NCI-H2227 (cell line): ENCODE measurements at regions not wholly inside any gene's neighbourhood (a gene's known extent, or its start where the extent isn't known, plus 50 kb on each side); places are given as distances from the start of the nearest gene placed in this dataset.

Source experiments
- DNase-seq: peaks from one replicate; lab custom pipeline; 2025; ENCODE audit not compliant: unreplicated experiment; lab: John Stamatoyannopoulos, UW

DNA sequence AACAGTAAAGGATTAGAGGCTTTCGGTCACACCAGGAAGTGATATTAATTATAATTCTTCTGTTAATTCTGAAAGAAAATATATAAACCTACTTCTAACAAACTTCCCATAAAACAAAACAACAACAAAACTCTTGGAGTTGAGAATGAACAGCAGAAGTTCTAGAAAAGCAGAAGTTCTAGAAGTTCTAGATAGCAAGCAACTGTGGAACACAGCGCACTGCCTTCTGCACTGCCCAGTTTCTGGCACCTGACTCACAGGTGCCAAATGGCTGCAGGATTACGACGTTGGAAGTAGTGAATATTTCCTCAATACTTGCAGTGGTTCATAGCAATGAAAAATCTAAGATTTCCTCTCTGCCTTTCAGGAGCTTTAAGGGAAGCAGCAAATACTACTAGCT is 132.2 kb downstream of the OR13A1 start:
- no peak for DNase-seq

DNA sequence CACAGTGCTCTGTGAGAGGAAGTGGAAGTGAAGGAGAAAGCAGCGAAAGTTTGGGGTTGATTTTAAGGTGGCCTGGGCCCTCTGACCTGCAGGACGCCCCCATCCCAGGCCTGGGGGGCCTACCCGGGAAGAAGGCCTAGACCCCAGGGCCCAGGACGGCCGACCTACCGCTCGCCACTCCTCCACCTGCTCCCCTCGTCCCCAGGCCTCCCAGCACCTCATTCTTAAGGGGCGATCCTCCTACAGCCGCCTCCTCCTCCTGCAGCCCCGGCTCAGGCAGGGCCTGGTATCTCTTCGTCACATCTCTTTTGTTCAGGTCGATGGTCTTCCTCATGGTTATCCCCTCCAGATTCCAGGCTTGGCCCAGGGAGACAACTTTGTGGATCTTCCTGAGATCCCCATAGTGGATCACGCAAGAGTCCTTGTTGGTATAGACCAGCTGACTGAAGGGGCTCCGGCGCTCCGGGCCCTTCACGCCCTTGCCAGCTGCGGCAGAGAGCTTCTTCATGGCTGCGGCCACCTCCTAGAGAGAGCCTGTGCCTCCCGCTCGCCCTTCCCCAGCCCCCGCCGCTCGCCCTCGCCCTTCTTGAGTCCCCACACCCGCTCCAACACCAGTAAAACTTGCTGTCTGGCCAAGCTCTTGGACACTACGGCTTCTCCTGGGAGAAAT is 117.5 kb downstream of the OR13A1 start:
- no peak for DNase-seq

DNA sequence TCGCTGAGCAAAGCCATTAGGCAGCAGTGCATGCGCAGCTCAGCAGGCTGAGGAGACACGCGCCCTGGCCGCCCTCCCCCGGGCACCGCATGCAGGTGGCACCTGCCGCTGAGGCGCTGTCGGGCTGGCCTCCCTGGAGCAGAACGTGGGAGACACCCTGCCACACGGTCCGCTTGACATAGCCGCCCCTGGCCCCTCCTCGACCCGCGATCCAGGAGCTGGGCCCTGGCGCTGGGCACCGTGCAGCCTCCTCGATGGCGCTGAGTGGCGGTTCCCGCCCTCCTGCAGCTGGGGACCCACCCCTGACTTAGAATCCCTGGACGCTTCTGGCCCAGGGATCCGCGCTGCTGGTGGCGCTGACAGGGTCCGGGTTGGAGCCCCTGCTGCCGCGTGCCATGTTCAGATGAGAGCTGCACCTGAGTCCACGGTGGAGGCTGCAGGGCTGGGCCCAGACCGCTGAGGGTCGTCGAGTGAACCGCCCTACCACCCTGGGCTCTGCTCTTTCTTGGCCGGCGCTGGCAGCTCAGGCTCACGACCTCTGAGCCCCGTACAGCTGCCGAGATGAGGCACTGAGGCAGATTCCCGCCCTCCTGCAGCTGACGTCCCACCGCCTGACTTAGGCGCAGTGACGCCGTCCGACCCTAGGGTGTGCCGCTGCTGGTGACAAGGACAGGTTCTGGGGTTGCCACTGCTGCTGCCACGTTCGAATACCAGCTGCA is 116.8 kb downstream of the OR13A1 start:
- DNase-seq = no peak

DNA sequence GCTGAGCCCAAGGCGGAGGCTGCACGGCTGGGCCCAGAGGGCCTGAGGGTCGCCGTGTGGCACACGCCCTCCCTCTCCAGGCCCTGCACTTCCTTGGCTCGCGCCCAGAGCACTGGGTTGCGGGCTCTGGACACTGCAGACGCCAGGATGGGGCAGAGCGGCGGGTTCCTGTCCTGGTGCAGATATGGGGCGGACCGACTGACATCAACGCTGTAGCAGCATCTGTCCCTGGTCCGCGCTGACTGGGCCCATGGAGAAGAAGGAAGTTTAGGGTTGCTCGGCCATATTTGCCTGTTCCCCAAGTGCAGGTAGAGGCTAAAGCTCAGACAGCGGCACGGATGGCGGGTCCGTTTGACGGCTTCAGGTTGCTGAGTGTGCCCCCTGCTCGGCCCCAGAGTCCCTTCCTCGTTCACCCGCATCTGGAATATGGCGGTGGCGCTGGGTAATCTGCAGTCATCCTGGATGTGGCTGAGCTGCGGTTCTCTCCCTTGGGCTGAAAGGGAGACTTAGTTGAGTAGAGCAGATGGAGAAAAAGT is 116.1 kb downstream of the OR13A1 start:
- DNase-seq = no peak

DNA sequence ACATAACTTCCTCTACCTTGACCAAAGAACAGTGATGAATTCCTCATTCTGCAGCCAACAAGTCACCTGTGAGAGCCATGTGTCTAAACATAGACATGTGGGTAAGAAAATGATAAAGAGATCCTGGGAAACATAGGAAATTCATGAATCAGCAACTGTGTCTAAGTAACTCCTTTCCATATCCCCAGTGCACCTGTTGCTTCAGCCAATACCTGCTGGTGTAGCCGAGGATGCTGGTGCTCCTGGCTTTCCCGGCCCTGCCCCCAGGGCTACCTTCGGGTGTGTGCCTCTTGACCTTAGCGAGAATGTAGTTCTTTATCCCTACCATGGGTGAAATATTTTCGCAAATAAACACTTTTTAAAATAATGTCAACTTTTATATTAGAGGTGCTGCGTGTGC is 114.1 kb downstream of the OR13A1 start:
- DNase-seq = no peak

DNA sequence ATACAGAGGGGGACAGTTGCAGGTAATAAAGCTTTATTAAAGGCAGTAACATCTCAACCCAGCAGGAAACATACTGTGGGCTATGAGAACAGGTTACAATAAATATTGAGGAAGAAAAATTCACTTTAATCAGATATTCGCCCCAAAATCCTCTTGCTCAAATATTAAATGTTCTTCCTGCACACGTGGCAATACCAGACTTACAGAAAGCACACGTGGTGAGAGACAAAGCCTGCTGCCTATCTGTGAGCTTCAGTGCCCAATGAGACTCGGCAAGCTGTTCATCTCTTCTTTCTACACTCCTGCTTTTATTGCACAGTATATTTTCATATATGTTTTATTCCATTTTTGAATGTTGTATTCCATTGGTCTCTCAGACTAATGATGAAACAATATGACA is 113.2 kb downstream of the OR13A1 start:
- DNase-seq = no peak

DNA sequence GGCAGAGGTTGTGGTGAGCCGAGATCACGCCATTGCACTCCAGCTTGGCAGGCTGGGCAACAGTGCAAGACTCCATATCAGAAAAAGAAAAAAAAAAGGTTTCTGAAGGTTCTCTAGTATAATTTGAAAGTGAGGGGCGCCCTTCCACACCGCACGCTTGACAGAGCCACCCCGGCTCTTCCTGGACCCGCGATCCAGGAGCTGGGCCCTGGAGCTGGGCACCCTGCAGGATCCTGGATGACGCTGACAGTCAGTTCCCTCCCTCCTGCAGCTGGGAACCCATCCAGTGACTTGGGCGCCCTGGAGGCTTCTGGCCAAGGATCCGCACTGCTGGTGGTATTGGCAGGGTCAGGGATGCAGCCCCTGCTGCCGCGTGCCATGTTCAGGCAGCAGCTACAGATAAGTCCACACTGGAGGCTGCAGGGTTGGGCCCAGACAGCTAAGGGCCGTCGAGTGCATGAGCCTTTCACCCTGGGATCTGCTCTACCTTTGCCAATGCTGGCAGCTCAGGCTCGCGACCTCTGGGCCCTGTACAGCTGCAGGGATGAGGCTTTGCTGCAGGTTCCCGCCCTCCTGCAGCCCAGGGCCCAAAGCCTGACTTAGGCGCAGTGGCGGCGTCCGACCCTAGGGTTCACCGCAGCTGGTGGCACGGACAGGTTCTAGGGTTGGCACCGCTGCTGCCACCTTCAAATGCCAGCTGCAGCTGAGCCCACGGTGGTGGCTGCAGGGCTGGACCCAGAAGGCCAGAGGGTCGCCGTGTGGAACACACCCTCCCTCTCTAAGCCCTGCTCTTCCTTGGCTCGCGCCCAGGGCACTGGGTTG is 110.2 kb downstream of the OR13A1 start:
- no peak for DNase-seq

DNA sequence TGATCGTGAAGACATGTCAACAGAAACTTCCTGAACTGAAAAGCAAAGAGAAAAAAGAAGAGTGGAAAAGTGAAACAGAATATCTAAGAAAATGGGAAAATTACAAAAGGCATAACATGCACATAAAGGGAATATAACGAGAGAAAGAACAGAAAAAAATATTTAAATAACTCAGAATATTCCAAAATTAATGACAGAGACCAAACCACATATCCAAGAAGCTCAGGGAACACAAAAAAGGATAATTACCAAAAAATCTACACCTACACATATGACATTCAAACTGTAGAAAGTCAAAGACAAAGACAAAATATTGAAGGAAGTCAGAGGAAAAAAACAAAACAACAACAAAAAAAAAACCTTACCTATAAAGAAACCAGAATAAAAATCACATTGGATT is 105.5 kb downstream of the OR13A1 start:
- DNase-seq = no peak

DNA sequence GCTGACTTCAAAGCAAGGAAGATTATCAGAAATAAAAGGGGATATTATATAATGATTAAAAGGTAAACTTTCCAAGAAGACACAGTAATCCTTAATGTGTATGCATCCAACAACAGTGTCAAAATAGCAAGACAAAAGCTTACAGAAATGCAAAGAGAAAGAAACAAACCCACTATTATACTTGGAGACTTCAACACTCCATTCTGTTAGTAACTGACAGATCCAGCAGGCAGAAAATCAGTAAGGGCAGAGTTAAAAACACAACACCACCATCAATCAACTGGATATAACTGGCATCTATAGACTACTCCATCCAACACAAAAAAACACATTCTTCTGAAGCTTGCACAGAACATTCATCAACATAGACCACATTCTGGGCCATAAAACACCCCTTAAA is 103.8 kb downstream of the OR13A1 start:
- DNase-seq = no peak

DNA sequence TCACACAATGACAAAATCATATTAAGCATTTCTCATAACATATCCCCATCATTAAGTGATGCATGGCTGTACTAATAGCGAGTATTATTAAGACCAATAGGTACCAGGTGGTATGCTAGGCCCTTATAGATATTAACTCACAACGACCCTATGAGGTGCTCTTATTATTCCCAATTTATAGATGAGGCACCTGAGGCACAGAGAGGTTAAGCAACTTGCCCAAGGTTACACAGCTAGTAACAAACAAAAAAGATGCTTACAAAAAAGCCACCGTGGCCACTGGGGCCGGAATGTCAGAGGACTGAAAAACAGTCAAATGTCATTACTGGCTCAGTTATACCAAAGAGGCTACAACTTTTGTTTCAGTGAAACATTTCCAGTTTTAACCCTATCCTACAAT is 96.0 kb downstream of the OR13A1 start:
- DNase-seq = no peak

DNA sequence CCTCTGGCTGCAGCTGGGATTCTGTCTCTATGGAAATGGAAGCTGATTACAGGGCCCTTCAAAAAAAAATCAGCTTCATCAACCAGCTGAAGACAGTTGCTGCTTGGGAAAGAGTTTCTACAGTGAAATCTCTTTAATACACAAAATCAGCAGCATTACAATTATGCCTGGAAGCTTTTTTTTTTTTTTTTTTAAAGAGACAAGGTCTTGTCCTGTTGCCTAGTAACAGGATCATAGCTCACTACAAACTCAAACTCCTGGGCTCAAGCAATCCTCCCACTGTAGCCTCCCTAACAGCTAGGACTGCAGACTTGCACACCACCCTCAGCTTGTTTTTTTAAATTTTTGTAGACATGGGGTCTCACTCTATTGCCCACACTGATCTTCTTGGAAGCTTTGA is 94.5 kb downstream of the OR13A1 start:
- no peak for DNase-seq

DNA sequence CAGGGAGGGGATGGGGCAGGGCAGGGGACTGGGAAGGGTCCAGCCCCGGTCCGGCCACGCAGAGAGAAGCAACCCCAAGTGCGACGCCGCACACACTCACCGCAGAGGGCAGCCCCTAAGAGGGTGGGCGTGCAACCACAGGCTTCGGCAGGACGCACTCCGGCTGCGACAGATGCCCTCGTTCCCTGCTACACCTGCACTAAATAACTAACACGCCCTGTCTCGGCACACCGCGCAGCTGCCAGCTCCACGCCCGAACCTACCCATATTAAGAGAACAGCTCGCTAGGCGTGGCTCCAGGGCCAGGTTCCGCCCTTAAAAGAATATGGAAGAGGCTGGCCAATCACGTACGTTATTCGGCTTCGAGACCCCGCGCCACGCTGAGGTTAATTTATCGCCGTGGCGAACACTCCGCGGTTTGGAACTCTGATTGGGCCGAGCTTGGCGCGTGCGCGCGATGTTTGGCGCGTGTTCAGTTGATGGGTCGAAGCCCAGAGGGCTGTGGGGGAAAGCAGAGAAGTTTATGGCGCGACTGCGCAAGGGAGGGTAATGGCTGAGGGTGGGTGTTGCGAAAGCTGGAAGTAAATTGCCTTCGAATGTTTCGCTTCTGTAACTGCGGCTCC is 91.1 kb downstream of the OR13A1 start:
- peak; percentile 93 for DNase-seq

DNA sequence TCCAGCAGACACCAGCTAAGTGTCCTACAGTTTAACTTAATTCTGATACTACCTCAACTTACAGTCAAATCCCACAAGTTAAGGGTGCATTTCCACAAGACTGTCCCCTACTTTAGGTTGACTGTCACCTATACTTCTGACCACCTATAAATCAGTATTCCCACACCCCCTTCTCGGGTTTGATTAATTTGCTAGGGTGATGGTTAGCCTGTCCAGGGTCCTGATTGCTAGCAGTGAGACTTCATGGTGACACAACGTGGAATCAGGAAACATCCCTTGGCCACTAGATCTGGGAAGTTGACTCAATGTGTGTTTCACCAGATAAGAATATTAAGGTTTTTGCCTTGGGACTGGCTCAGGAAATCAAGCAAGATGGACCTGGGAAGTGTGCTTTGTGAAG is 88.4 kb downstream of the OR13A1 start:
- no peak for DNase-seq

DNA sequence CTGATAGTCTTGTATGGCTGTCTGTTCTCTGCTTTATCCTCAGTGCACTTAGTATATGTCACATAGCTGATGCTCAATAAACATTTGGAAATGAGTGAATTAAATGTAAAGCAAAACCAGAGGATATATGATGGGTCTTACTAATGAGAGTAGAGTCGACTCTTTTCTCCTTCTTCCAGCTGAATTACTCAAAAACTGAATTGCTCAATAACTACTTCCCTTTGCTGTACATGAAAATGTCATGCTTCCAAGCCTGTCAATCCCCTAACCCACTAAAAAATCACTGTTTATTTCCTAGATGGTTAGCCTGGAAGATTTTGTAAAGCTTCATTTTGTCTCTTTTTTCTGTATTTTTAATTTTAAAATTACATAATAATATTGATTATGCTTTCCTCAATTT is 88.0 kb downstream of the OR13A1 start:
- no peak for DNase-seq

DNA sequence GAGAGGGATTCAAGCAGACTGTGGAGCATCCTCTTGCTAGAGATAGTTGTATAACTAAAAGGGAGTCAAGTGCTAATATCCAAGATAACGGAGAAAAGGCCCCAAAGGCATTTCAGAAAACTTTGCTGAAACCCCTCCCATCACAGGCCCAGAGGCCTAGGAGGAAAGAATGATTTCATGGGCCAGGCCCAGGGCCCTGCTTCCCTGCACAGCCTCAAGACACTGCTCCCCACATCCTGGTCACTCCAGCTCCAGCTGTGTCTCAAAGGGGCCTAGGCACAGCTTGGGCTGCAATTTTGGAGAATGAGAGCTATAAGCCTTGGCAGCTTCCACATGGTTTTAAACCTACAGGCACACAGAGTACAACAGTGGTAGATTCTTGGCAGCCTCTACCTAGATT is 85.6 kb downstream of the OR13A1 start:
- DNase-seq = no peak

DNA sequence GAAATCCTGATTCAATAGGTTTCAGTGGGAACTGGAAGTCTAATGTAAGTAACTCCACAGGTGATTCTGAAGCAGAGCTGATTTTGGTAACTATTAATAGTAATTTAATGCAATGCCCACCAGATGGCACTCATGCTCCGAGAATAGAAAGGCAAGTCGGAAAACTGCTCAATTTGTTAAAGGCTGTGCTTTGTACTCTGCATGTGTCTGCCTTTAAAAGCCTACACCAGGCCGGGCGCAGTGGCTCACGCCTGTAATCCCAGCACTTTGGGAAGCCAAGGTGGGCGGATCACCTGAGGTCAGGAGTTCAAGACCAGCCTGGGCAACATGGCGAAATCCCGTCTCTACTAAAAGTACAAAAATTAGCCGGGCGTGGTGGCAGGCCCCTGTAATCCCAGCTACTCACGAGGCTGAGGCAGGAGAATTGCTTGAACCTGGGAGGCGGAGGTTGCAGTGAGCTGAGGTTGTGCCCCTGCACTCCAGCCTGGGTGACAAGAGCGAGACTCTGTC is 80.1 kb downstream of the OR13A1 start:
- peak; percentile 82 for DNase-seq

DNA sequence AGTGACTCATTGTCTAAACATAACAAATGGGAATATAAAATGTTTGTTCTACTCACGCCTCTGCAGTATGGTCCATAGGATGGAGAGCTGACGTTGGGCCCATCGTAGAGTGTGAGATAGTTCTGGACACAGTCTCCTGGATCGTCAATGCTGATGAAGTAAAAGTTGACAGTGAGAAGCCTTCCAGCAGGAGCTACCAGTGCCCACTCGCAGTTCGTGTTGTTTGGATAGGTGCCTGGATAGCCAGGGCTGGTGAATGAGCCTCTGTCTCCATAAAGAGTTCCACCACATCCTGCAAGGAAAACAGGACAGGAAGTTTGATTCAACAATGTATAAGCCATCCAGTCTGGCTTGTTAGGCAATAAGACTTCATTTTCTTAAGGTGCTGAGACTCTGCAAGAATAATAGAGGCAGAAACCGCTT is 79.6 kb downstream of the OR13A1 start:
- no peak for DNase-seq

DNA sequence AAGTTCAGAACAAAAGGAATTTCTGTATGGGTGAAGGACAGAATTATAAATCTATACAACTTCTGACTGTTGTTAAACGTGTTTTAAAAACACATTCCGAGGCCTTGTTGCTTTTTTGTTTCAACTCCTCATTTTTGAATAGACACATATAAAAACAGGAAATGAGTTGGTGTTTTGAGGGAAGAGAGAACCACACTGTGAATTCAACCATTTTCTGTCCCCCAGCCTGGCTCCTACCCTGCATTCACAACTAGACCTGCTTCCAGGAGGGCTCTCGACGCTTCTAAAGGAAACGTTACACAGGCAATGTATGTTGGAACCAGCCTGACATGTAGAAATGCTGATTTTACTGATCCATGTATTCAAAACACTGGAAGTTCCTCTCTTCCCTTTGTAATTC is 76.5 kb downstream of the OR13A1 start:
- DNase-seq = no peak

DNA sequence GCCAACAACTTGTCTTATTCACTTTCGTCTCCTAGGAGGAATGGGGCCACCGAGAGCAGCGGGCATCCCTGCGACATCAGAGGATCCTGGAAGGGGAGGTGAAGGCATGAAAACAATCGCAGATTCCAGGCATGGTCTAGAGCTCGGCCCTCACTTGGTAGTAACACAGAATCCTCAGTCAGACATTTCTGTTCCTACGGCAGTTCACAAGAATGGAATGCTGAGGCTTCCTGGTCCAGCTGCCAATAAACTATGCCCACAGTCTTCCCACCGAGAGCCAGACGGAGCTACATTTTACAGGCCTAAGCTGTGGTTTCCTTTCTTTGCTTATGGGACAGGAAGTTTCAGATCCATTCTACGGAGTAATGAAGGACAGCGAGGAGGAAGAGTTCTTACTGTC is 75.8 kb downstream of the OR13A1 start:
- DNase-seq = no peak

DNA sequence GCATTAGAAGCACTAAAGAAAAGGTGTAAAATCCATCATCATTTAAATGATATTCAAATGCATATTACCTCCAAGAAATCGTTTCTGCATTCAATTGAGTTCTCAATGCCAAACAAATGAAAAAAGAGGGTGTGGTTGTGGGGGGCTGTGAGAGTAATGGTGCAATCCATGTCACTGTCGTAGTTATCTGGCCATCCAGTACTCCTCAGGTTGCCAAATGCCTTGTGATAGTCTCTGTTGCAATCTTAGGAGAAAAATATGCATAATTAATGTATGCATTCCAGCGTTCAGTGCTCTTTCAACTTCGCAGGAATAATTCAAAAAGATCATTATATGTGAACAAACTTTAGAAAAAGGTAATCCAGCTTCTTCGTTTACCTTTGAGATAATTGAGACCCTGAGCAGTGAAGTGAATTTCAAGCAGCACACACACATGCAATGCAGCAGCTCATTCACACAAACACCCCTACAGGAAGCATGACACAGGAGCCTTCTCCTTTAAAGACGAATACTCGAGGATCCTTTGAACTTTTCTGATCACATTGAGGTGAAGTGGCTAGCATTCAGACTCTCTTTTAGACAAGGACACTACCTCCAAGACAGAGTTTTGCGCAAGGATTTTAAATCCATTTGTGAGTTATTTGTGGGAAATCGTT is 73.4 kb downstream of the OR13A1 start:
- no peak for DNase-seq

DNA sequence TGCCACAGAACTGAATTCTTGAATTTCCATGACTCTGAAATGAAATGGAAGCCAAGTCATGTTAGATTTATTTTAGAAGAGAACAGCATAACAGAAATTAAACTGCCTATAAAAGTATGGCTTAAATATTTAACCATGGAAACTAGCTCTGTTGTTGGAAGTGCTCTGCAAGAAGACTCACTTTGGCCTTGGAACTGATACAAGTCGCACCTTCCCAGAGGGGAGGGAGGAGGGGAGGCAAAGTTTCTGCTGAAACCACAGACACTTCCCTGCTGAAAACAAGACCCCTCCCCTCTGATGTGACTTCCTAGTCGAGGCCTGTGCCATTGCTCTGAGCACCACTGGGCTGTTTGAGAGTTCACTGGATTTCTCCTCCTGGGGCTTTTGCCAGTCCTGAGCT is 72.1 kb downstream of the OR13A1 start:
- DNase-seq = no peak
